ENCODE measurements at regions not wholly inside any gene's neighbourhood (a gene's known extent, or its start where the extent isn't known, plus 50 kb on each side); places are given as distances from the start of the nearest gene placed in this dataset.

DNA sequence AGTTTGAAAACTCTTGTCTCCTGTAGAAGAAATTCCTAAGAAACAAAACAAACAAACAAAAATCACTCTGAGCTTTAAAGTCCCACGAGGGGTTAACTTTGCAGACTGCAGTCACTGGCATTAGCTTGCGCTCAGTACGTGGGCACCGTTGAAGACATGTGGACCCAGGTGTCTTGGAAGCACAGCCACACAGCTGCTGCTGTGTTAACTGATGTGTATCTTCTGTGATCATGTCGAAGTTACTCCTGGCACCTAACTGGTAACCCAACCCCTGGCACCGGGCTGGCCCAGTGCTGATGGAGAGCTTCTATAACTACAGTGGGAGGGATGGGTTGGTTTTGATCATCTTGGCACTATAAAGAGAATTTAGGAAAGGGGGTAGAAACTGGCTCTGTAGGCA is 51.6 kb upstream of the FHL2 start:
- DNase-seq (ENCODE audit: low read depth in 2 of 2): no peak

- DNase-seq (ENCODE audit: low read depth in 2 of 2): no peak
These were observed 50.2 kb upstream of the FHL2 start for GRCh38 chr2:105449076-105449475.
